HL-60/S4 treated with phorbol 12-myristate 13-acetate at 8.2 ng/mL for 4 days and 3 days (cell line): ENCODE measurements at regions not wholly inside any gene's neighbourhood (a gene's known extent, or its start where the extent isn't known, plus 50 kb on each side); places are given as distances from the start of the nearest gene placed in this dataset.

Experiments
- in situ Hi-C: fragments of 300-500 bp; cut with MboI; formaldehyde crosslinking; loops from 2 replicates; pipeline ENCODE4 v1.15.0; 2022; ENCODE audit warnings: low sequenced_read_pairs

DNA sequence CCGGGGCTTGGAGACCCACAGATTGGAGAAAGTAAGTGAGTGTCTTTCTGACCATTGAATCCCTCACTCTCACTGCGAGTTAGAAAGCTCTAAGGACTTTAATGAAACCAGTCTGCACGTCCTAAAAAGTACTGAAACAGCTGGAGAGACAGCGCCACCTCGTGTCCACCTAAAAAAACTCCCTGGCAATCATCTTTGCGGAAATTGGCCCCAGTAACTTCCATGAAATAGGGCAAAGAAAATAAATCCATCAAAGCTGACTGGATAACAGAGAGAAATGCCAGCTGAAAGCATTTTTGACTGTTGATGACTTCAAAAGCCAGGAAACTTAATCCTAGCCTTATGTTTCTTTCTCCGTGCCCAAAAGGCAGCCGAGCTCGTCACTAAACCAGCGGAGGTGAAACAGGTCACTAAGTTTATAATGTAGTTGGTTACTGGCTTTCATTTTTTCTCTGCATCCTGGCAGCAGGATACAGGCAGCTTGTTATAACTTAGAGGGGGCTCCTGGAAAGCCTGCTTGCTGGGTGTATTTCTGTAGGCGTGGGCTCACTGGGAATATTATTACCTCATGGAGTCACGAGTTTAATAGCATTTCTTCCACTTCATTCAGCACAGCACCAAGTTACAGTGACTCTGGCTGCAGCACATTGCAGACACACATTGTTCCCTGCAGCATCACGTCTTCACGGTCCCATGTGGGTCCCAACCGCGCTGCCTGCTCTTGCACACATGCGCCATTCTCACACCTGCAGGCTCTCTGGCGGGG lies 266.5 kb downstream of the HRH4 start:
- in situ Hi-C loops: loop anchor here (25.0 kb wide), 1 partner anchor 365 kb away; no protein-coding TSS in a partner anchor

DNA sequence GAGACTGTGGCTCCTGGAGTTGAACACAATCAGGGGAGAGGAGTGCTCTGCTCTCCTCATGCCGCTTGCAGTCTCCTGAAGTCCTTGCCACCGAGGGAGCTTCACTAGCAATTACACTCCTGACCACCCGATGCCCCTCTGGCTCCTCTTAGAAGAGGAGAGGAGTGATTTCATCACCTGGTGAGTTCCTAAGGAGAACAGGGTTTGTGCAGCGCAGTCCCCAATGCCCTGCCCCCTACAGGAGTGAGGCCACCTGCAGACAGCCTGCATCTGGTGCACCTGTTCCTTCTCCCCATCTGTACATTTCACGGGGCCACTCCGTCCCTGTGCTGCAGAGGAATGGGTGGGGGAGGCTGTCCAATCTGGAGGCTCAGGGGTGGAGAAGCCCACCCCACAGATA lies 267.2 kb downstream of the HRH4 start:
- in situ Hi-C loops: loop anchor here (25.0 kb wide), 1 partner anchor 365 kb away; no protein-coding TSS in a partner anchor

DNA sequence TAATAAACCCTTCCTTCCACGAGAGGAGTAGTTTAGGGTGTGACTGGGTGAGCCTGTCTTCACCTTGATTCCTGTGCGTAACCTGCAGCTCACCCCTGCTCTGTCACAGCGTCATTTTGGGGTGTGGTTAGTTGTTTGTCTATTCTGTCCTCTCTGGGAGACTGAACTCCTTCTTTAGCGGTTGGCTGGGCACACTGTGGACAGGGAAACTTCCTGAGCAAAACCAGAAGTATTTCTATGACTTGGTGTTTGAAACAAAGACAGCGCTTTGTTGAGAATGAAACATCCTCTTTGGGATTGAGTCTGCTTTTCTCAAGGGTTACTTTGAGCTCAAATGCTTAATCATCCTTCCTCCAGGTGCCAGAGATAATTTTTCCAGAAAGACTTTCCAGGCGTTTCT lies 270.7 kb downstream of the HRH4 start:
- in situ Hi-C loops: loop anchor here (25.0 kb wide), 1 partner anchor 369 kb away; no protein-coding TSS in a partner anchor

DNA sequence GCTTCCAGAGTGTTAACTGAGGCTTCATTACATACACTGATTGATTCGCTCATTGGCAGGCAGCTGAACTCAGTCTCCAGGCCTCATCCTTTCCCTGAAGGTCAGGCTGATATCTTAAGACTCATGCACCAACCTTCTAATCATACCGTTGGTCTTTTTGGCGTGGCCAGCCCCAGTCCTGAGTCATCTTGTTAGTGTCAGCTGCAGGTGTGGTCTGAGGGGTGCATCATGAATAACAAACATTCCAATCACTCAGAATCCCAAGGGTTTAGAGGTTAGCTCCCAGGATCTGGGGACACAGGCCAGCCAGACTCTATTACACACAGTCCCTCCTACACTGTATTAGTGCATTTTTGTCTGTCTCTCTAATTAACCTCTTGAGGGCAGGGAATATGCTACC lies 271.5 kb downstream of the HRH4 start:
- in situ Hi-C loops: loop anchor here (25.0 kb wide), 1 partner anchor 370 kb away; no protein-coding TSS in a partner anchor

DNA sequence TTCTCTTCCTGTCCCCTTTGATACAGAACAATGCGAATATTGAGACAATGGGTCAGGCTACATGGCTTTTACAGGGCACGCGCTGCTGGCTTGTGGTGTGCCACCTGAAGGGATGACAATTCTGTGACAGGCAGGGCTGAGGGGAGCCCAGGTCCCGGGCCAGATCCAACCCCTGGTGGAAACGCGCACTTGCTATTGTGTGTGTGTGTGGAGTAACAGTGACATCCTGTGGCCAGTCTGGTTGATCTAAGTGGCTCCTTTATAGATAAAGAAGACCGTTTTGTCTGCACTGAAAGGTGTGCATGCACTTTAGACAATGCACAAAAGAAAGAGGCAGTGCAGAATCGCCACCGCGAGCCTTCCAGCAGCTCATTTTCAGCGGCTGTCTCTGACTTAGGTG lies 273.6 kb downstream of the HRH4 start:
- in situ Hi-C loops: loop anchor here (25.0 kb wide), 1 partner anchor 372 kb away; no protein-coding TSS in a partner anchor

DNA sequence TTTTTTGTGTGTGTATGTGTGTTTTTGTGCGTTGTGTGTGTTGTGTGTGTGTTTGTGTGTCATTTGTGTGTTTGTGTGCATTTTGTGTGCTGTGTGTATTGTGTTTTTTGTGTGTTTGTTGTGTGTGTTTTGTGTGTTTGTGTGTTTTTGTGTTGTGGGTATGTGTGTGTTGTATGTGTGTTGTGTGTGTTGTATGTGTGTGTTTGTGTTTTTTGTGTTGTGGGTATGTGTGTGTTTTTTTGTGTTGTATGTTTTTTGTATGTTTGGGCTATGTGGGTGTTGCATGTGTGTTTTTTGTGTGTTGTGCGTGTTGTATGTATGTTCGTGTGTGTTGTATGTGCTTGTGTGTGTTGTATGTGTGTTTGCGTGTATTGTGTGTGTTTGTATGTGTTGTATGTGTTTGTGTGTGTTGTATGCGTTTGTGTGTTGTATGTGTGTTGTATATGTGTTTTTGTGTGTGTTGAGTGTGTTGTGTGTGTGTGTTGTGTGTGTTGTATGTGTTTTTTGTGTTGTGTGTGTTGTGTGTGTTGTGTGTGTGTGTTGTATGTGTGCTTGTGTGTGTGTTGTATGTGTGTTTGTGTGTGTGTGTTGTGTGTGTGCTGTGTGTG lies 275.3 kb downstream of the HRH4 start:
- in situ Hi-C loops: loop anchor here (25.0 kb wide), 1 partner anchor 373 kb away; no protein-coding TSS in a partner anchor

DNA sequence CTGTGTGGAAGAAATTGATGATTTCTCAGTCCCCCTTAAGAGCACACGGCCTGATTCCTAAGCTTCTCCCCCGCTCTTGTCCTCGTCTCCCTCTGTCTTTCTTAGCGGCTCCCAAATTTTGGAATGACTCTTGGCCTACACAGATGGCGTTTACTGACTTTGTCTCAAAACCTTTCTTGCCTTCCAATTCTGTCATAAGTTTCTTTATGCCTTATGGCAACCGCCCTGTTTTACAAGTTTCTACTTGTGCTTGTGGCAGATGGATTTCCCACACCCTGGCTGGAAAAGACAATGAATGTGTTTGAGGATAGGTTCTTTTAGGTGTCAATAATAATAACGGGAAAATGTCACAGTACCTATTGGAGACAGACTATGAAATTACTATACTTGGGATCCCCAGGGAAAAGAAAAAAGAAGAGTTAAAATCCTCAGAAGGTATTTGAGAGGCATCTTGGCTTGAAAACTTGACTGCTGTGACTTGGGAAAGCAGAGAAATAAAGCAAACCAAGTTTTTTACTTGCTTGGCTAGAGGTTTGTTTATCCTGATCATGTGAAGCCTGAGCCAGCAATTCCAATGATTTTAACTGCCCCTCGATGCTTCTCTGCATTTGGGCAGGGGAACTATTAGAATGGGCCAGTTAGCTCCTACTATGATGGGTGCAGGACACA lies 276.4 kb downstream of the HRH4 start:
- in situ Hi-C loops: loop anchor here (25.0 kb wide), 1 partner anchor 374 kb away; no protein-coding TSS in a partner anchor

DNA sequence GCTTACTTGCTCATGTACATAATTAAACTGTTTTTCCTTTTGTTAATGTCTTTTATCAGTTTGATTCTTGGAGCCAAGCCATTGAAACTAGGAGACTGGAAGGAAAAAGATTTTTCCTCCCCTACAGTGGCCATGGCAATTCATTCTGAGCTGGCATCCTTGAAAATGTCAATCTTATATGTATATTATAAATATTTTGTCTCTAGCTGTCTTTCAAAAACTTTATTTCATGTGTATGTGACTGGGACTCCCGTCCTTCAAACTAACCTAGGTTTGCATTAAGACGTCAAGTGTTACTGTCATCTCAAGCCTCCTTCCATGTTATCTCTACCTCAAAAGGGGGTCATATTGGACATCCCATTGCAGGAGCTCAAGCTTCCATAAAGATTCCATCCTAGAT lies 280.4 kb downstream of the HRH4 start:
- in situ Hi-C loops: loop anchor here (25.0 kb wide), 1 partner anchor 379 kb away; no protein-coding TSS in a partner anchor

DNA sequence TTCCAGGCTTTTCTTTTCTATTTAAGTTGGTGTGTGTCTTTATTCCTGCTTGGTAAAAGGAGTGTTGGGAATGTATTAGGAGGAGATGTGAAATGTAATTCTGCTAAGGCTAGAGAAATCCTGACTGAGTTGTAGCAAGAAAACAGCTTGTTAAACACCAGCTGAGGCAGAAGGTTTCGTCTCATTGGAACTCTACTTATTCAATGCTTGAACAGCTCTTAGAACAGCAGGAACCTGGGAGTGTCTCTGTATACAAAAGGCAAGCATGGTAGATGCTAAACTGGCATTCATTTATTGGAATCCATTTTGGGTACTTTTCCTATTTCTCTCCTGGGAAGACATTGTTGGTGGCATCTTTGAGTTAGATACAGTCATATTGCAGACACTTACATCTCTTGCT lies 280.9 kb downstream of the HRH4 start:
- in situ Hi-C loops: loop anchor here (25.0 kb wide), 1 partner anchor 379 kb away; no protein-coding TSS in a partner anchor

DNA sequence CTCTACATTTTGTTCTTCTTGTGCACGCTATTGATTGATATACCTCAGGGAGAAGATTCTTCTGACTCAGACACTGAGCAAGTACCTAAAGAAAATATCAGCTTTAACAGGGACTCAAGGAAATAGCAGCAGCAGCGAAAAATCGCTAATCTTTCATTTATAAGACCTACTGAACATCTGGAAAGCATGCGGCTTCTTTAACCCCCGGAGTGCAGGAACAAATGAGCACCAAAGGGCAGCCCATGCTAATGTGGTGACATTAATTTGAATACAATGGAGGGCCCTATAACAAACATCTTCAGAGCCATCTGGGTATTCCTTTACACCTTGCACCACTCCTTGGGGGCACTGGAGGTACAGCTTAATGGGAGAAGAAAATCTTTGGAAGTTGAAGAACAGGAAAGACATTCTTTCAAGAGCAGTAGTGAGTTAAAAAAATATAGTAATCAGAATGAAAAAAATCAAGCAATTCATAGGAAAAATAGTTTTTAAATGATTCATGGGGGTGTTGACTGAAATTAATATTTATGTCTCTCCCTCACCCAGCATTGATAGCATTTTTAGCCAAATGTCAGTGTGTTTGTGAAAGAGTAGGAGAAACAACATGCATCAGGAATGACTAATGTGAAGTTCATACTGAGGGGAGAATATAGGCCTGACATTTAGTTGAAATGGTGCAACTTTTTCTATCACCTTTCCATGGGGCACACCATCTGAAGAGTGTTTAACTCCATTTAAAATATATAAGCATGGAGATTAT lies 281.7 kb downstream of the HRH4 start:
- in situ Hi-C loops: loop anchor here (25.0 kb wide), 1 partner anchor 380 kb away; no protein-coding TSS in a partner anchor

DNA sequence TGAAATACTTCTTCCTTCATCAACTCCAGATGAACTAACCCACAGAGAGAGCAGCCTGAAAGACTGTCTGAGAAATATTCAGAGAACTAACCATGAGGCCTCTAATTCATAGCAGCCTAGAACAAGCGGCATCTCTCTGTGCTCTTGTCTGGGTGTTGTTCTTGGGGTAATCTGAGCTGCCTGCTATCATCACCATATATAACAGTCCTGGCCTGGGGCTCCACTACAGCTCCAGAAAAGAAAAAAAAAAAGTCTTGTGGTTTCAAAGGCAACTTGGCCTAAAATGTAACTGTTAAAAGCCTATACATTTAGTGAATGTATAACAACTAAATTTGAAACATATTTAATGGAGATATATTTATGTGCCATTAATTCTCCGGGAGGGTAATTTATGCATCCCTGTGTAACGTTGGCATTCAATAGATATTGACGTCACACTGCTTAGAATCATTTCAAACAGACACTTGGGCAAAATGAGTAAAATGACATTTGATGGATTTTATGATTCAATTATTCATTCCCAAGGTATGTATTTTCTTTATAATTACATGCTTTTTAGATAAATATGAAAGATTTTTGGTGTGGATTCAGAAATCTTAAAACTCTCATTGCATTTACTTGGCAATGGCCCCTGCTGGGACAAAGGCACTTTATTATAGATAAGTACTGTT lies 294.3 kb downstream of the HRH4 start:
- in situ Hi-C loops: no loop called here

DNA sequence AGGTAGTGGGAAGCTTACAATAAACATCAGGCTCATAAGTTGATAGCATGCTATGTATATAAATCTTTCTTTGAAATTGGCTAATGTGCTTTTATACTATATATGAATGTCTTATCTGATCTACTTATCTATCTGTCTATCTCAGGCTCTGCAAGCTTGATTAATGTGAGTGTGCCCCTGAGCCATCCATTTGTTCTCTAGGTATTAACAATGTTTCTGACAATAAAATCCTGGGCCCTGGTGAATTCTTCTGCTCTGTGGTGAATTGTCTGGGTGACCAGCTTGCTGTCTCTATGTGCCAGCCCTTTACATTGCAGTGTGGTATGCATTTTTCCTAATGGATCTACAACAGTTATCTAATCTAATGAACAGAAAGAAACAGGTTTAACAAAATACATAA lies 295.9 kb downstream of the HRH4 start:
- in situ Hi-C loops: no loop called here

DNA sequence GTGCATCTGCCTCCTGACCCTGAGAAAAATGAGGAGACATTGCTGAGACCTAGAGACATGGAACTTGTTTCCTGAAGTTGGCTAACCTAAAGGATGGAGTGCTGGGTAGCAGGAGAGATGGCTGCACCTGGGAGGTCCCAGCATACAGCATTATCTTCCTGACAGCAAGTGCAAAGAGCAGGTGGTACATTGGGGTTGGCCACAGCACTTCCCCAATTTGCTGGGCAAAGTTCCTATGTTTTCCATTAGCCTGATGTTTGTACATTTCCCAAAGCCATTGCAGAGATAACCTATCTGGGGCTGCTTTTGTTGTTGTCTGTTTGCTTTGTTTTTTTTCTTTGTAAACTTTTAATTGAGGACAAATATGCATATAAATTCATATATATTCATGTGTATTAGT lies 296.7 kb downstream of the HRH4 start:
- in situ Hi-C loops: no loop called here

DNA sequence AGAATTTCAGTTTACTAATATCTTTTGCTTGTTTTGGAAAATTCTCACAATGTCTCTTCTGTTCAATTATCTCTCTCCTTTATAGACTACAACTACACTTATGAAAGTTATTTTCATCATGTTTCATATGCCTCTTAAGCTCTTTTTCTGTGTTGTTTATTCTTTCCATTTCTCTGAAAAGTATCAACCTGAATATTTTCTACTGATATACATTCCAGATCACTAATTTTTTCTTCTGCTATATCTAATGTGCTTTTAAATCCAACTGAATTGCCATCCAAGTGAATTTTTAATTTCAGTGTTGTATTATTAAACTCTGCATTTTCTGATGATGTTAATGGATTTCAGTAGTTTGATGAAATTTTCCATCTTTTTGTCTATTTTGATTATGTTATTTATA lies 301.3 kb downstream of the HRH4 start:
- in situ Hi-C loops: no loop called here

DNA sequence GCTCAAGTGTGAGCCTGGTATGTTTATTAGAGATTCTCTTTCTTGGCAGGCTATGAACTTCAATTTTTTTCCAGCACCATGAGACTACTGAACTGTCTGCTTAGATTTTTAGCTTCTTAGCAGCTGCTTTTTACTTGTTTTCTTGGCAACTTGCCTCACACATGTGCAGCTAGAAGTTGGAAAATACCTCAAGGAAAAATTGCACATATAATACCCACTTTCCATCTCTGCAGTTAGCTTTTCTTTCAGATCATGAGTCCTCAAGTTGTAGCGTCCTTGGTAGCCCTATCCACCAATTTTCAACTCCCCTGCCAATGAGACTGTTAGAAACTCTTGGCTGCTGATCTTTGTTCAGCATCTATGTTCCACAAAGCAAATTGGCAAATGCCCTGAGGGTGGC lies 302.1 kb downstream of the HRH4 start:
- in situ Hi-C loops: no loop called here

DNA sequence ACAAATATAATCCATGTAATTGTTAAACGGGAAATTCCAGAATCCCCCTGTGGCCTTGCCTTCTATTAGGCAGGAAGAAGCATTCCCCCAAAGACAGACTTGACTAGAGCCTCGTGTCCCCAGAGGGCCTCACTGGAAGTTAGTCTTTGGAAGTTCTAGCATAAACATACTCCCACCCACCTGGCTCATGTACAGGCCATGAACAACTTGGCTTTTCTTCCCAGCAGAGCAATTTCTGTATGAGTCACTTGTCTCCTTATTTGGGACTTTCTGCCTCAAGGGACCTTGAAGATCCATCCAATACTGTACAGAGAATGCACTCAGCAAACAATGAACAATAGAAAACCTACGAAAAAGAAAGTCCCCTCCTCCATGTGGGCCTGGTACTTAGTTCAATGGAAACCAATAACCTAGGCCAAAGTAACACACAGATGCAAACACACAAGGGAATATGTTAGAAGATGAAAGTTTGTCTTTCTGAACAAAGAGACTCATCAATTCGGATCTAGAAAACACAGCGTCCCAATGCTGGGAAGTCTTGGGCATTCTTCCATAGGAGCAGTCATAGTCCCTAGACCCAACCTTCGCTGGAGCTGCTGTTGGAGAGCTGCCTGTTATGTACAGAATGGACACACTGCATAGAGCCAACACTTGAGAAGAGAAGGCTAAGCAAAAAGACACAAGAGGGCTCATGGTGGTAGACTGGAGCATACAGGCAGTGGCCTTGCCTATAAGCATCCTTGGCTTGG lies 303.5 kb downstream of the HRH4 start:
- in situ Hi-C loops: no loop called here

DNA sequence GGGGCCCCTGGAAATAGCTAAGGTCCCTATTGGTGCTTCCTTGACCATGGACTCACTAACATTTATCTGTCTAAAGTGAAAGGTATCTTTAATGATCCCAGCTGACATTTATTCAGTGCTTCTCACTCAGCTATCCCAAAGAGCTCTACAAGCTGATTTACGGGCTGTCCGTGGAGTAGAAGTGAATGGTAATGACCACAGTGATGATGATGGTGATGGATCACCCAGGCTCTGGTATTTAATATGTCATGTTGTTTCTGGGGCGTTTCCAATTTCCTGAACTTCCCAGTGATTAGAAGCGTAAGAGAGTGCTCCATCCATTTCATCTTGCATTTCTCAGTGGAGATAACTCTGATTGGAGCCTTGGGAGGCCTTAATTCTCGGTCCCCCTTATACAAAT lies 304.3 kb downstream of the HRH4 start:
- in situ Hi-C loops: no loop called here

DNA sequence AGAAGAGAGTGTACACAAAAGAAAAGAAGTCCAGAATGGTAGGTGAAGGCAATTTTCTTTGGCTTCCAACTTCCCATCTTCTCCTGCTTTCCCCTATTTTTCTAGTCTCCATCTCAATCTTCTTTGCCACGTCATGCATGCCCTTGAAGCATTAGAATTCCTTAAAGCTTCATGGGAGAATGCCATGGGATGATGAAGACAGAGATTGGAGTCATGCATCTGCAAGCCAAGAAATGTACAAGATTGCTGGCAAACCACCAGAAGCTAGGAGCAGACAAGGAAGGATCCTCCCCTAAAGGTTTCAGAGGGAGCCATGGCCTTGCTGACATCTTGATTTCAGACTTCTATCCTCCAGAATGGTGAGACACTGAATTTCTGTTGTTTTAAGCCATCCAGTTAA lies 305.9 kb downstream of the HRH4 start:
- in situ Hi-C loops: no loop called here

DNA sequence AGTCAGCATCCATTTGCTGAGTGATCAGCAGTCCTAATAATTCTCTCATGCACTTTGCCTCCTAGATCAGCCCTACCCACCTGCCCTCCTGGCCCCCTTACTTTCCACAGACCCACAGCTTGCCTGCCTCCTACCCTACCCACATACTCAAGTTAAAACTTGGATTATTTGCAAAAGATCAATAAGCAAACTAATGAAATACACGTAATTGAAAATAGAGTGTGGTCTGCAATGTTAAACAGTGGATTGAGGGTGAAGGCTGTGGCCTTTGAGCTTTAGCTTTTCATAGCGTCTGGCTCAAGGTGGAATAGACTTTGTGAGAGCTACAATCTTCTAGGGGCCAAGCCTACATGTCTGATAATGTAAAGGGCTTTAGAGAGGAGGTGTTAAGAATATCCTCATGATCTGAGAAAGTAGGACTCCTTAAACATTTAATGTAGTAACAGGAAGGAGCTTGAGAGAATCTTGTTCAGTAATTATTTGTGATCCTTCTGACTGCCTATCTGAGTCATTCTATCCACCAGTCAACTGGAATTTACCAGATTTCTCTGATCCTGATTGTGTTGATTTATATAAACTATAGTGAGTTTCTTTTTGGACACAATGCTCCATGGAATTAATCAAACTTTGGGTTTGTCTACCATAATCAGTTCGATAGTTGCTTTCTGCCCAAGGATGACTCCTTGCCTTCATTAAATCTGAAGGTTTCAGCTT lies 310.0 kb downstream of the HRH4 start:
- in situ Hi-C loops: no loop called here
